ENCODE measurements at regions not wholly inside any gene's neighbourhood (a gene's known extent, or its start where the extent isn't known, plus 50 kb on each side); places are given as distances from the start of the nearest gene placed in this dataset.
A peak's percentile ranks its signal among the peaks of the same experiment; 100 is the strongest.

GRCh38 chr11:8323161-8323935 is 59.7 kb upstream of the LMO1 start:
- DNase-seq (ENCODE audit: low read depth) = no peak

GRCh38 chr11:8321876-8322275 is 58.2 kb upstream of the LMO1 start:
- DNase-seq (ENCODE audit: low read depth) = no peak

- no peak for DNase-seq (ENCODE audit: low read depth)
Observed at GRCh38 chr11:8320076-8320475, 56.4 kb upstream of the LMO1 start.

- DNase-seq (ENCODE audit: low read depth) = no peak
Observed at GRCh38 chr11:8318536-8318935, 54.9 kb upstream of the LMO1 start.

GRCh38 chr11:8317159-8317558 is 53.5 kb upstream of the LMO1 start:
- peak; percentile 12 for DNase-seq (ENCODE audit: low read depth)

- no peak for DNase-seq (ENCODE audit: low read depth)
Observed at GRCh38 chr11:8315954-8316353, 52.3 kb upstream of the LMO1 start.

GRCh38 chr11:8315463-8315862 is 51.8 kb upstream of the LMO1 start:
- DNase-seq (ENCODE audit: low read depth) = no peak

GRCh38 chr11:8314916-8315315 is 51.2 kb upstream of the LMO1 start:
- DNase-seq (ENCODE audit: low read depth) = no peak

- no peak for DNase-seq (ENCODE audit: low read depth)
Observed at GRCh38 chr11:8313504-8314090, 49.9 kb upstream of the LMO1 start.

All from EH (cell line).